CD14-positive monocyte (primary cell): ENCODE measurements at regions not wholly inside any gene's neighbourhood (a gene's known extent, or its start where the extent isn't known, plus 50 kb on each side); places are given as distances from the start of the nearest gene placed in this dataset.

ENCODE experiments used
- DNase-seq, 3 donors: peaks; one replicate each; pipeline ENCODE4 v3.0.0-alpha.2; 2011 to 2022
- H2AFZ ChIP-seq: 2 replicates; pipeline ENCODE4 v1.6.0; 2012; ENCODE audit warnings: mild to moderate bottlenecking, low read depth, low read length, inconsistent platforms; ENCODE audit not compliant: insufficient read depth, poor library complexity, severe bottlenecking
- H3K27ac ChIP-seq, 2 donors: 1 replicate in 1 of 2; 2 replicates in 1 of 2; pipeline ENCODE4 v1.5.1; 2012 to 2013; ENCODE audit warnings: low read length in 2 of 2, control low read depth in 1 of 2, inconsistent platforms in 1 of 2, low read depth in 1 of 2, mild to moderate bottlenecking in 1 of 2
- H3K27me3 ChIP-seq, 2 donors: one replicate each; pipeline versions ENCODE4 v1.6.0 to v1.6.1; 2011 to 2013; ENCODE audit warnings: low read length in 2 of 2; ENCODE audit not compliant: control insufficient read depth in 2 of 2, insufficient read depth in 2 of 2
- H3K36me3 ChIP-seq, 2 donors: replicated peaks in 1 of 2; 1 replicate in 1 of 2; 2 replicates in 1 of 2; pipeline versions ENCODE4 v1.5.1 to v1.6.1; 2012 to 2013; ENCODE audit warnings: low read length in 2 of 2, control low read depth in 1 of 2, inconsistent platforms in 1 of 2, mild to moderate bottlenecking in 1 of 2; ENCODE audit not compliant: insufficient read depth in 2 of 2, control insufficient read depth in 1 of 2
- H3K4me1 ChIP-seq, 2 donors: 1 replicate in 1 of 2; 2 replicates in 1 of 2; pipeline versions ENCODE4 v1.5.1 to v1.6.1; 2012 to 2013; ENCODE audit warnings: low read length in 2 of 2, control low read depth in 1 of 2, inconsistent platforms in 1 of 2, mild to moderate bottlenecking in 1 of 2, moderate library complexity in 1 of 2; ENCODE audit not compliant: insufficient read depth in 2 of 2, control insufficient read depth in 1 of 2
- H3K4me2 ChIP-seq: replicated peaks from 2 replicates; pipeline ENCODE3; 2012; ENCODE audit warnings: low read length, moderate library complexity, mild to moderate bottlenecking; ENCODE audit not compliant: poor library complexity, severe bottlenecking; ENCODE audit errors: extremely low read depth
- H3K4me3 ChIP-seq, 3 experiments: fragments of 200-600 bp in 1 of 3; sonication (generic) in 1 of 3; replicated peaks in 1 of 3; 1 replicate in 2 of 3; 2 replicates in 1 of 3; pipeline ENCODE4 v1.5.1; 2011 to 2013; ENCODE audit warnings: low read length in 3 of 3, mild to moderate bottlenecking in 3 of 3, control low read depth in 2 of 3, low read depth in 2 of 3, inconsistent platforms in 1 of 3, moderate library complexity in 1 of 3
- H3K79me2 ChIP-seq: 2 replicates; pipeline ENCODE4 v1.6.0; 2012; ENCODE audit warnings: mild to moderate bottlenecking, control low read depth, inconsistent platforms, low read length, moderate library complexity; ENCODE audit not compliant: insufficient read depth
- H3K9ac ChIP-seq: 2 replicates; pipeline ENCODE4 v1.6.0; 2017; ENCODE audit warnings: low read length, mild to moderate bottlenecking; ENCODE audit not compliant: insufficient read depth, poor library complexity, severe bottlenecking
- H3K9me3 ChIP-seq, 2 donors: replicated peaks in 1 of 2; 1 replicate in 1 of 2; 2 replicates in 1 of 2; pipeline versions ENCODE4 v1.5.1 to v1.6.1; 2012 to 2013; ENCODE audit warnings: low read length in 2 of 2, control low read depth in 1 of 2; ENCODE audit not compliant: control insufficient read depth in 1 of 2, insufficient read depth in 1 of 2
- H4K20me1 ChIP-seq: 2 replicates; pipeline ENCODE4 v1.6.0; 2012; ENCODE audit warnings: mild to moderate bottlenecking, low read length, control low read depth, moderate library complexity; ENCODE audit not compliant: insufficient read depth
- H3K27ac Mint-ChIP-seq, 7 donors: one replicate each; pipeline ENCODE4 v1.8.0; 2020; ENCODE audit warnings: mild to moderate bottlenecking in 7 of 7, mixed read lengths in 7 of 7, moderate library complexity in 6 of 7, inconsistent platforms in 2 of 7
- H3K27me3 Mint-ChIP-seq, 3 donors: one replicate each; pipeline ENCODE4 v1.8.0; 2021 to 2022; ENCODE audit warnings: low read depth in 3 of 3, mild to moderate bottlenecking in 3 of 3, mixed read lengths in 3 of 3, moderate library complexity in 3 of 3, inconsistent platforms in 1 of 3
- H3K36me3 Mint-ChIP-seq, 2 donors: one replicate each; pipeline ENCODE4 v1.8.0; 2020; ENCODE audit warnings: mixed read lengths in 2 of 2, inconsistent platforms in 1 of 2, mild to moderate bottlenecking in 1 of 2
- H3K4me1 Mint-ChIP-seq: one replicate; pipeline ENCODE4 v1.8.0; 2020; ENCODE audit warnings: mild to moderate bottlenecking, mixed read lengths
- H3K4me3 Mint-ChIP-seq, 2 donors: one replicate each; pipeline ENCODE4 v1.8.0; 2020; ENCODE audit warnings: mild to moderate bottlenecking in 2 of 2, mixed read lengths in 2 of 2, moderate library complexity in 1 of 2
- H3K9me3 Mint-ChIP-seq, 7 donors: one replicate each; pipeline ENCODE4 v1.8.0; 2020 to 2022; ENCODE audit warnings: mixed read lengths in 7 of 7, mild to moderate bottlenecking in 6 of 7, moderate library complexity in 6 of 7, inconsistent platforms in 2 of 7
- WGBS: methylation state at CpG from one replicate; pipeline ENCODE4 v1.1.5; 2013; ENCODE audit warnings: missing lambda C conversion rate; ENCODE audit not compliant: insufficient coverage; 5-methylcytosine and 5-hydroxymethylcytosine counted together
- intact Hi-C, 2 donors: fragments of 100-400 bp; cut with micrococcal nuclease; formaldehyde crosslinking; loops; one replicate each; pipeline versions ENCODE4 v1.15.0 to v1.15.1; 2023
- TF ChIP-seq, protein P1 (sequence below): fragments of 200-600 bp; IDR thresholded peaks from one replicate; pipeline ENCODE4 v1.8.0; 2022; ENCODE audit warnings: antibody characterized with exemption, mild to moderate bottlenecking

DNA sequence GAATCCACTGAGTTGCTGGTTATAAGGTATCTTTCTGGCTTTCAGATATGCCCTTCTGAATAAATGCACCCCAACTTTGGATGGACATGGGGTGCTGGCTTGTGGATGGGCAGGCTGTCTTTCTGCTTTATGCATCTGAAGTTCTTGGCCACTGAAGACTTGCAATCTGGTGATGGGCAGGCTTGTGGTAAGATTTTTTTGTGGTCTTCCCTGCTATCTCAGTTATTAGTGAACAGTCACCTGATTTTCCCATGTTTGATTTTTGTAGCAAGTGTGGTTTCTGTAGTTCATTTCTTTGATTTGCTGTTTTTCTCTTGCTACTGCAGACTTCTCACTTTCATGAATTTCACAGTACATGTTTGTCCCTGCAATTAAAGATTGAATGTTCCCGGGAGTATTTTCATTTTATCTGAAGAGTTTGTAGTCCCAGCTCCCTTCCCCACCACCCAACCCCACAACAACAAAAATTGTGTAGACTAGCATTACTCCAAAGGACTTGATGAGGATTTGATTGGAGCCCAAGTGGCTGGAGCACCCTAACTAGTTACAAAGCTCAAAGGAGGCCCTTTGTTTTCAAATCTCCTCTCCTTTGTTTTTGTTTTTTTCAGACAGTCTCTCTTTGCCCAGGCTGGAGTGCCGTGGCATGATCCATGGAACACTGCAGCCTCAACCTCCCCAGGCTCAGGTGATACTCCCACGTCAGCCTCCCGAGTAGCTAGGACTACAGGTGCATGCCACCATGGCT lies 63.6 kb upstream of the MGAT5 start:
- H3K4me3 ChIP-seq, result no peak overlapping the region
- no peak overlapping the region for H3K4me2 ChIP-seq
- no peak overlapping the region for H3K27ac Mint-ChIP-seq
- H3K27me3 ChIP-seq, result no peaks in the 10 kb centered on the region
- H3K79me2 ChIP-seq, result peaks cover 24% of the 10 kb centered on the region
- H3K9me3 Mint-ChIP-seq, result peaks cover 1 to 14% (median 9%) of the 10 kb centered on the region in 7 donors
- WGBS, result 94% methylated on average over 3 of the region's 4 CpGs
- H2AFZ ChIP-seq, result no peak overlapping the region
- peaks cover 0 to 3% (median 2%) of the 10 kb centered on the region in 3 donors for H3K27me3 Mint-ChIP-seq
- peaks cover 21% of the 10 kb centered on the region for H3K4me1 Mint-ChIP-seq
- H3K36me3 Mint-ChIP-seq, result peaks cover 11 to 18% of the 10 kb centered on the region in 2 donors
- H3K27ac ChIP-seq, result no peak overlapping the region
- H3K4me3 Mint-ChIP-seq, result no peak overlapping the region
- peaks cover 20% of the 10 kb centered on the region for H4K20me1 ChIP-seq
- intact Hi-C loops, result loop anchor here in 1 of 2 donors (10.0 kb wide), 1 partner anchor 65 kb away; no protein-coding TSS in a partner anchor
- H3K36me3 ChIP-seq, result no peaks in the 10 kb centered on the region
- TF ChIP-seq, protein P1, sequence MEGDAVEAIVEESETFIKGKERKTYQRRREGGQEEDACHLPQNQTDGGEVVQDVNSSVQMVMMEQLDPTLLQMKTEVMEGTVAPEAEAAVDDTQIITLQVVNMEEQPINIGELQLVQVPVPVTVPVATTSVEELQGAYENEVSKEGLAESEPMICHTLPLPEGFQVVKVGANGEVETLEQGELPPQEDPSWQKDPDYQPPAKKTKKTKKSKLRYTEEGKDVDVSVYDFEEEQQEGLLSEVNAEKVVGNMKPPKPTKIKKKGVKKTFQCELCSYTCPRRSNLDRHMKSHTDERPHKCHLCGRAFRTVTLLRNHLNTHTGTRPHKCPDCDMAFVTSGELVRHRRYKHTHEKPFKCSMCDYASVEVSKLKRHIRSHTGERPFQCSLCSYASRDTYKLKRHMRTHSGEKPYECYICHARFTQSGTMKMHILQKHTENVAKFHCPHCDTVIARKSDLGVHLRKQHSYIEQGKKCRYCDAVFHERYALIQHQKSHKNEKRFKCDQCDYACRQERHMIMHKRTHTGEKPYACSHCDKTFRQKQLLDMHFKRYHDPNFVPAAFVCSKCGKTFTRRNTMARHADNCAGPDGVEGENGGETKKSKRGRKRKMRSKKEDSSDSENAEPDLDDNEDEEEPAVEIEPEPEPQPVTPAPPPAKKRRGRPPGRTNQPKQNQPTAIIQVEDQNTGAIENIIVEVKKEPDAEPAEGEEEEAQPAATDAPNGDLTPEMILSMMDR, result no peak
- no peak overlapping the region for H3K9ac ChIP-seq
- H3K9me3 ChIP-seq, result peaks cover 8 to 9% of the 10 kb centered on the region in 2 donors
- H3K4me1 ChIP-seq, result no peaks in the 10 kb centered on the region
- no peak for DNase-seq

DNA sequence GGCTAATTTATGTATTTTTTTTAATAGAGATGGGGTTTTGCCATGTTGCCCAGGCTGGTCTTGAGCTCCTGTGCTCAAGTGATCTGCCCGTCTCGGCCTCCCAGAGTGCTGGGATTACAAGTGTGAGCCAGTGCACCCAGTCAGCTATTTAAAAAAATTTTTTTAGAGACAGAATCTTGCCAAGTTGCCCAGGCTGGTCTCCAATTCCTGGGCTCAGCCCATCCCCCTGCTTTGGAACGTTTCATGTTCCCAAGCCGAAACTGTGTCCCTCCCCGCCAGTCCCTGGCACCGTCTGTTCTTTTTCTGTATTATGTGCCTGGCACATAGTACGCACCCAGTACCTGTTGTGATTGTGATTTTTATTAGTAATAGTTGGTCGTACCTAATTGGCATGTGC lies 63.1 kb upstream of the MGAT5 start:
- Mint-ChIP-seq H3K4me1 (peaks cover 23% of the 10 kb centered on the region), H3K36me3 (peaks cover 11 to 18% of the 10 kb centered on the region in 2 donors), H3K9me3 (peaks cover 1 to 14% (median 9%) of the 10 kb centered on the region in 7 donors), H3K4me3 (no peak overlapping the region), H3K27me3 (peaks cover 0 to 3% (median 2%) of the 10 kb centered on the region in 3 donors), H3K27ac (no peak overlapping the region)
- no peaks in the 10 kb centered on the region for H3K36me3 ChIP-seq
- no peaks in the 10 kb centered on the region for H3K27me3 ChIP-seq
- no peaks in the 10 kb centered on the region for H3K4me1 ChIP-seq
- no peak overlapping the region for H3K27ac ChIP-seq
- peaks cover 24% of the 10 kb centered on the region for H3K79me2 ChIP-seq
- H3K9me3 ChIP-seq, result peaks cover 8 to 9% of the 10 kb centered on the region in 2 donors
- DNase-seq, result no peak
- no peak overlapping the region for H3K4me3 ChIP-seq
- intact Hi-C loops, result loop anchor here in 1 of 2 donors (10.0 kb wide), 1 partner anchor 66 kb away; no protein-coding TSS in a partner anchor
- no peak overlapping the region for H2AFZ ChIP-seq
- no peak overlapping the region for H3K9ac ChIP-seq
- WGBS, result 97% methylated on average over 8 of the region's 8 CpGs
- H3K4me2 ChIP-seq, result no peak overlapping the region
- H4K20me1 ChIP-seq, result peaks cover 17% of the 10 kb centered on the region
- TF ChIP-seq, protein P1, result no peak
